Calu3 (cell line): ENCODE measurements at regions not wholly inside any gene's neighbourhood (a gene's known extent, or its start where the extent isn't known, plus 50 kb on each side); places are given as distances from the start of the nearest gene placed in this dataset.

Experiments
- BruUV-seq: library from RNA; stranded (reverse); fragments of 400-500 nt; replicated peaks from 2 replicates; lab custom pipeline; 2021; lab: Mats Ljungman, UMichigan
- CTCF ChIA-PET: fragments of 300-600 bp; sonication (Branson Sonifier 250); formaldehyde crosslinking; loops from one replicate; lab custom pipeline; 2022; ENCODE audit warnings: antibody characterized with exemption; lab: Charles Lee
- DNase-seq: peaks from one replicate; pipeline ENCODE4 v3.0.0; 2022
- H3K27ac Mint-ChIP-seq: one replicate; pipeline ENCODE4 v1.8.0; 2022; ENCODE audit warnings: mixed read lengths; ENCODE audit not compliant: unreplicated experiment
- H3K27me3 Mint-ChIP-seq: one replicate; pipeline ENCODE4 v1.8.0; 2022; ENCODE audit warnings: mixed read lengths; ENCODE audit not compliant: unreplicated experiment
- H3K36me3 Mint-ChIP-seq: one replicate; pipeline ENCODE4 v1.8.0; 2022; ENCODE audit warnings: mild to moderate bottlenecking, moderate library complexity, mixed read lengths; ENCODE audit not compliant: insufficient read depth, unreplicated experiment
- H3K4me1 Mint-ChIP-seq: one replicate; pipeline ENCODE4 v1.8.0; 2022; ENCODE audit warnings: mild to moderate bottlenecking, low read depth, mixed read lengths; ENCODE audit not compliant: unreplicated experiment
- H3K4me3 Mint-ChIP-seq: one replicate; pipeline ENCODE4 v1.8.0; 2022; ENCODE audit warnings: mild to moderate bottlenecking, low read depth, moderate library complexity, mixed read lengths; ENCODE audit not compliant: unreplicated experiment
- H3K9me3 Mint-ChIP-seq: one replicate; pipeline ENCODE4 v1.8.0; 2022; ENCODE audit warnings: low read depth, mixed read lengths; ENCODE audit not compliant: unreplicated experiment
- intact Hi-C: fragments of 100-400 bp; cut with micrococcal nuclease; formaldehyde crosslinking; loops from one replicate; pipeline ENCODE4 v1.10.0; 2022; ENCODE audit not compliant: unreplicated experiment
- TF ChIP-seq, protein P1 (sequence below): fragments of 200-600 bp; IDR thresholded peaks from one replicate; pipeline ENCODE4 v1.8.0; 2022; ENCODE audit warnings: antibody characterized with exemption; ENCODE audit not compliant: unreplicated experiment

DNA sequence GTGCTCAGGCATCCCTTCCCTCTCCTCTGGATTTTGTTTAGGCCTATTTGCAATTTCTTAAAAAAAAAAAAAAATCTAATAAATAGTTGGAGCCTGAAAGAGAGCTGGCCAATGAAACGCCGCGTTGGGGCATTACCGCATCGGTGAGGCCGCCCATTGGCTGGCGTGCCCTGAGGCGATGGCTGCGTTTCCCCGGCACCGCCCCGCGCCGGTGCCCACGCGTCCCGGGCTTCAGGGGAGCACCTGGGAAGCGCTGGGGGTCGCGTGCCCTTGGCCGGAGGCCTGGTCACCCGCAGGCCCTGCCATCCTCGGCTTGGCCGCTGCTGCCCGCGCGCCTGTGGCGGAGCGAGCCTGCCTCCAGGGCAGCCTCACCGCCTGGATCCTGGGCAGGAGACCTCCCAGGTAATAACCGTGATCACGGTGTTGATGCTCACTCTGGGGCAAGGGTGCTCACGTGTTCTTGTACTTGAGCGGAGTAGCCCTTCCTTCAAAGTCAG, 155.4 kb downstream of the NRN1 start:
- Mint-ChIP-seq H3K27me3 (peaks cover 67% of the 10 kb centered on the region), H3K9me3 (no peaks in the 10 kb centered on the region), H3K27ac (no peak overlapping the region), H3K4me3 (peak overlapping the region; percentile 52), H3K4me1 (no peaks in the 10 kb centered on the region), H3K36me3 (no peaks in the 10 kb centered on the region)
- intact Hi-C loops = no loop called here
- TF ChIP-seq, protein P1, sequence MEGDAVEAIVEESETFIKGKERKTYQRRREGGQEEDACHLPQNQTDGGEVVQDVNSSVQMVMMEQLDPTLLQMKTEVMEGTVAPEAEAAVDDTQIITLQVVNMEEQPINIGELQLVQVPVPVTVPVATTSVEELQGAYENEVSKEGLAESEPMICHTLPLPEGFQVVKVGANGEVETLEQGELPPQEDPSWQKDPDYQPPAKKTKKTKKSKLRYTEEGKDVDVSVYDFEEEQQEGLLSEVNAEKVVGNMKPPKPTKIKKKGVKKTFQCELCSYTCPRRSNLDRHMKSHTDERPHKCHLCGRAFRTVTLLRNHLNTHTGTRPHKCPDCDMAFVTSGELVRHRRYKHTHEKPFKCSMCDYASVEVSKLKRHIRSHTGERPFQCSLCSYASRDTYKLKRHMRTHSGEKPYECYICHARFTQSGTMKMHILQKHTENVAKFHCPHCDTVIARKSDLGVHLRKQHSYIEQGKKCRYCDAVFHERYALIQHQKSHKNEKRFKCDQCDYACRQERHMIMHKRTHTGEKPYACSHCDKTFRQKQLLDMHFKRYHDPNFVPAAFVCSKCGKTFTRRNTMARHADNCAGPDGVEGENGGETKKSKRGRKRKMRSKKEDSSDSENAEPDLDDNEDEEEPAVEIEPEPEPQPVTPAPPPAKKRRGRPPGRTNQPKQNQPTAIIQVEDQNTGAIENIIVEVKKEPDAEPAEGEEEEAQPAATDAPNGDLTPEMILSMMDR = no peak
- DNase-seq = peak; percentile 56
- CTCF ChIA-PET = no interaction called here
- no TSS peak for BruUV-seq

DNA sequence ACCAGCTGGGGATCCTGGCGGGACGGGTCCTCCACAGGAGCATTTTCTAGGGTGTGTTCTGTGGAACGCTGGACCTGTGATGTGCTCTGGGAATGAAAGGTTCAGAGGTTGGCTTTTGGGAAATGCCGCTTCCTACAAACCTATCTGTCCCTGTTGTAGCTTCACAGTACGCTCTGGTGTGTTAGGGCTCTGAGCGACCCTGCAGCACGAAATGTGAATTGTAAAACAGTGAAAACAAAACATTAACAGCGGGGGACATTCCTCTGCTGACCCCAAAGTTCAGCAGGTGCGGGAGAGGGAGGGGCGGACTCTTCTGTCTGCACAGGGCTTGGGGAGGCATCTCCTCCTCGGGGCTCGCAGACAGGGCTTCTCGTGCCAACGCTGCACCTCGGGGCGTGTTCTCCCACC, 155.9 kb downstream of the NRN1 start:
- CTCF ChIA-PET = no interaction called here
- no peak for DNase-seq
- H3K9me3 Mint-ChIP-seq = no peaks in the 10 kb centered on the region
- H3K27me3 Mint-ChIP-seq = peaks cover 72% of the 10 kb centered on the region
- H3K36me3 Mint-ChIP-seq = no peaks in the 10 kb centered on the region
- BruUV-seq = no TSS peak
- no peaks in the 10 kb centered on the region for H3K4me1 Mint-ChIP-seq
- TF ChIP-seq, protein P1 = no peak
- intact Hi-C loops = no loop called here
- peak overlapping the region; percentile 49 for H3K4me3 Mint-ChIP-seq
- H3K27ac Mint-ChIP-seq = no peak overlapping the region

DNA sequence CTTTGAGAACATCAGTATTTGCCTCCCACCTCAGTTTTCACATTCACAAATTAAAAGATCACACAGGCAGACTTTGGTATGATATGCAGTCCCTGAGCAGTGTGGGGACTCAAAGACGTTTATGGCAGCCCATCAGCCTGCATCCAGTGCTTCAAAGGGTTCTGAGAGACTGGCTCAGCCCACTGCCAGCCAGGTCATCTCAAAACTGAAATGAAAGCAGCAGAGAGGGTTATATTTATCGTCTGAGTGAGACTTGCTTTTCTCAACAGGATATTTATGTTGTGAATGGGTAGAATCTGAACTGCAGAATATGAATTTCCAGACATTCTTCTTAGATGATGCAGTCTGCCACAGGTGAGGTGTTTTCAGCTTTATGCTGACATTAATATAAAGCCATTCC, 159.8 kb downstream of the NRN1 start:
- TF ChIP-seq, protein P1 = no peak
- no TSS peak for BruUV-seq

DNA sequence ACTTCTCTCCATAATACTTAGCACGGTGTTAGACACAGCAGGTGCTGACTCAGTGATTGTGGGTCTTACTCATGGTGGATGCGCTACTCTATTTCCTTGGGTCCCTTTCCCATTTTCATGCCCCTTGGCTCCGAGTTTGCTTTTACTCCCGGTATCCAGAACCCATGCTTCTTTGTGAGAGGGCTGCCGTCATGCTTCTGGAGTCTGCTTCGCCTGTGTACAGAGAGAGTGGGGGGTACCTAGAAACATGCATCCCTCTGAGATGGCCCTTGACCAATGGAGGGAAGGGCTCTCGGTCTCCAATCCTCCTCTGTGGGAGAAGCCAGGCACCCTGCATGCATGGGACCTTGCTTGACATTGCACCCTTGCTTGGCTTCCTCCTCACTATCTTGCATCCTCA, 160.4 kb downstream of the NRN1 start:
- Mint-ChIP-seq H3K27ac (no peak overlapping the region), H3K4me1 (no peaks in the 10 kb centered on the region), H3K36me3 (no peaks in the 10 kb centered on the region), H3K9me3 (no peaks in the 10 kb centered on the region), H3K27me3 (peaks cover 71% of the 10 kb centered on the region), H3K4me3 (no peak overlapping the region)
- CTCF ChIA-PET = no interaction called here
- no peak for DNase-seq
- TF ChIP-seq, protein P1 = no peak
- BruUV-seq = no TSS peak
- intact Hi-C loops = no loop called here

More for the DNA sequence above, 159.8 kb downstream of the NRN1 start:
- intact Hi-C loops = no loop called here
- Mint-ChIP-seq H3K9me3 (no peaks in the 10 kb centered on the region), H3K27me3 (peaks cover 71% of the 10 kb centered on the region), H3K36me3 (no peaks in the 10 kb centered on the region), H3K4me3 (no peak overlapping the region), H3K27ac (no peak overlapping the region), H3K4me1 (no peaks in the 10 kb centered on the region)
- CTCF ChIA-PET = no interaction called here
- DNase-seq = no peak
